ENCODE measurements at regions not wholly inside any gene's neighbourhood (a gene's known extent, or its start where the extent isn't known, plus 50 kb on each side); places are given as distances from the start of the nearest gene placed in this dataset.
"Not testable (repeated sequence)": the region's sequence is repeated elsewhere in the genome, so short reads cannot be mapped to it uniquely, and the experiment has no call there.

DNA sequence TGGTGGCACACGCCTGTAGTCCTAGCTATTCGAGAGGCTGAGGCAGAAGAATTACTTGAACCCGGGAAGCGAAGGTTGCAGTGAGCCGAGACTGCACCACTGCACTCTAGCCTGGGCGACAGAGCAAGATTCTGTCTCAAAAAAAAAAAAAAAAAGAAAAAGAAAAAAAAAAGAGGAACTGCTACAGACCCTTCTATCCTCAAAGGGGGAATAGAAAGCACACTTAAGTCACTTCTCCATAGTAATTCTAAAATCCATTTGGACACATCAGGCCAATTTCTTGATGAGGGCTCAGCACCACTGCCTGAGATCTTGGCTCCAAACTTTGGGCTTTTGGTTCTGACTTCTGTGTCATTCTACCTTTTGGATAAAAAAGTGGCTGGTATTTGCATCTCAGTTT lies 694.6 kb downstream of the MTRR start:
- TF ChIP-seq YY1 (IDR thresholded peaks at IDR 0.05; ENCODE audit: insufficient read depth, insufficient read length); ZNF274 (IDR thresholded peaks at IDR 0.05; ENCODE audit: low read depth, low read length); SUZ12 (IDR thresholded peaks at IDR 0.05; ENCODE audit: extremely low read depth, insufficient read depth, insufficient read length): not testable (repeated sequence)
